ENCODE measurements at regions not wholly inside any gene's neighbourhood (a gene's known extent, or its start where the extent isn't known, plus 50 kb on each side); places are given as distances from the start of the nearest gene placed in this dataset.
A peak's percentile ranks its signal among the peaks of the same experiment; 100 is the strongest.
"Not testable (repeated sequence)": the region's sequence is repeated elsewhere in the genome, so short reads cannot be mapped to it uniquely, and the experiment has no call there.

- not testable (repeated sequence) for H3K27me3 ChIP-seq (ENCODE audit: insufficient read depth, low read length, poor library complexity, severe bottlenecking); H3K79me2 ChIP-seq (ENCODE audit: insufficient read depth, low read length); H3K9me3 ChIP-seq (ENCODE audit: insufficient read depth, low read depth, low read length); H3K9ac ChIP-seq (ENCODE audit: low read depth, low read length, poor library complexity, severe bottlenecking); H3F3A ChIP-seq (ENCODE audit: low read depth); H3K4me1 ChIP-seq (ENCODE audit: insufficient read depth, low read length, poor library complexity, severe bottlenecking); H3K36me3 ChIP-seq (ENCODE audit: insufficient read depth, low read length); H4K20me1 ChIP-seq (ENCODE audit: insufficient read depth, low read length, poor library complexity, severe bottlenecking); H3K9me2 ChIP-seq (replicated peaks; ENCODE audit: low read depth, low read length)
- H3K4me3 ChIP-seq (ENCODE audit: low read length, poor library complexity, severe bottlenecking) = peak overlapping the region; percentile 79
- peak overlapping the region; percentile 91 for H2AFZ ChIP-seq (ENCODE audit: low read length)
- peak overlapping the region; percentile 65 for H3K4me2 ChIP-seq (ENCODE audit: low read depth, low read length, poor library complexity, severe bottlenecking)
- peak; percentile 69 for TF ChIP-seq CTCF (conservative IDR thresholded peaks at IDR 0.05; ENCODE audit: low read length)
Observed at GRCh38 chr17:30697619-30698460, 126.7 kb downstream of the CRLF3 start.

GRCh38 chr17:30696234-30696633, 128.3 kb downstream of the CRLF3 start:
- no peak overlapping the region for H3K4me3 ChIP-seq (ENCODE audit: low read length, poor library complexity, severe bottlenecking)
- no peak overlapping the region for H3K9ac ChIP-seq (ENCODE audit: low read depth, low read length, poor library complexity, severe bottlenecking)
- no peak overlapping the region for H2AFZ ChIP-seq (ENCODE audit: low read length)
- H3K79me2 ChIP-seq (ENCODE audit: insufficient read depth, low read length) = no peaks in the 10 kb centered on the region
- H3K9me2 ChIP-seq (replicated peaks; ENCODE audit: low read depth, low read length) = no peaks in the 10 kb centered on the region
- H3K27me3 ChIP-seq (ENCODE audit: insufficient read depth, low read length, poor library complexity, severe bottlenecking) = no peaks in the 10 kb centered on the region
- no peaks in the 10 kb centered on the region for H3K4me1 ChIP-seq (ENCODE audit: insufficient read depth, low read length, poor library complexity, severe bottlenecking)
- no peaks in the 10 kb centered on the region for H3K36me3 ChIP-seq (ENCODE audit: insufficient read depth, low read length)
- H3K9me3 ChIP-seq (ENCODE audit: insufficient read depth, low read depth, low read length) = no peaks in the 10 kb centered on the region
- H4K20me1 ChIP-seq (ENCODE audit: insufficient read depth, low read length, poor library complexity, severe bottlenecking) = no peaks in the 10 kb centered on the region
- no peak overlapping the region for H3K4me2 ChIP-seq (ENCODE audit: low read depth, low read length, poor library complexity, severe bottlenecking)
- H3F3A ChIP-seq (ENCODE audit: low read depth) = no peaks in the 10 kb centered on the region
- TF ChIP-seq EZH2phosphoT487 (IDR thresholded peaks at IDR 0.05; ENCODE audit: borderline replicate concordance) (no peak), CTCF (conservative IDR thresholded peaks at IDR 0.05; ENCODE audit: low read length) (no peak)

- not testable (repeated sequence) for H3K9ac ChIP-seq (ENCODE audit: low read depth, low read length, poor library complexity, severe bottlenecking); H4K20me1 ChIP-seq (ENCODE audit: insufficient read depth, low read length, poor library complexity, severe bottlenecking); H3K4me1 ChIP-seq (ENCODE audit: insufficient read depth, low read length, poor library complexity, severe bottlenecking); H3K36me3 ChIP-seq (ENCODE audit: insufficient read depth, low read length); H3F3A ChIP-seq (ENCODE audit: low read depth); H3K4me3 ChIP-seq (ENCODE audit: low read length, poor library complexity, severe bottlenecking); H3K79me2 ChIP-seq (ENCODE audit: insufficient read depth, low read length); H3K27me3 ChIP-seq (ENCODE audit: insufficient read depth, low read length, poor library complexity, severe bottlenecking); H3K9me2 ChIP-seq (replicated peaks; ENCODE audit: low read depth, low read length); H3K4me2 ChIP-seq (ENCODE audit: low read depth, low read length, poor library complexity, severe bottlenecking); H2AFZ ChIP-seq (ENCODE audit: low read length); H3K9me3 ChIP-seq (ENCODE audit: insufficient read depth, low read depth, low read length)
Observed at GRCh38 chr17:30695265-30695811, 129.2 kb downstream of the CRLF3 start.

GRCh38 chr17:30693772-30694171, 130.7 kb downstream of the CRLF3 start:
- not testable (repeated sequence) for H3K4me3 ChIP-seq (ENCODE audit: low read length, poor library complexity, severe bottlenecking); H4K20me1 ChIP-seq (ENCODE audit: insufficient read depth, low read length, poor library complexity, severe bottlenecking); H3K9me3 ChIP-seq (ENCODE audit: insufficient read depth, low read depth, low read length); H3K27me3 ChIP-seq (ENCODE audit: insufficient read depth, low read length, poor library complexity, severe bottlenecking); H3K36me3 ChIP-seq (ENCODE audit: insufficient read depth, low read length); H3K9ac ChIP-seq (ENCODE audit: low read depth, low read length, poor library complexity, severe bottlenecking); H3K9me2 ChIP-seq (replicated peaks; ENCODE audit: low read depth, low read length); H3K79me2 ChIP-seq (ENCODE audit: insufficient read depth, low read length); H3K4me1 ChIP-seq (ENCODE audit: insufficient read depth, low read length, poor library complexity, severe bottlenecking); H3F3A ChIP-seq (ENCODE audit: low read depth)
- Histone ChIP-seq H3K4me2 (ENCODE audit: low read depth, low read length, poor library complexity, severe bottlenecking) (peak overlapping the region; percentile 56), H2AFZ (ENCODE audit: low read length) (peak overlapping the region; percentile 77; the same call in 1 of the 2 replicates)
- TF ChIP-seq CTCF (conservative IDR thresholded peaks at IDR 0.05; ENCODE audit: low read length) = 0 out of 2 replicates have a peak, but pooled peaks have one; percentile 19

- not testable (repeated sequence) for H3K36me3 ChIP-seq (ENCODE audit: insufficient read depth, low read length); H3K4me1 ChIP-seq (ENCODE audit: insufficient read depth, low read length, poor library complexity, severe bottlenecking); H2AFZ ChIP-seq (ENCODE audit: low read length); H4K20me1 ChIP-seq (ENCODE audit: insufficient read depth, low read length, poor library complexity, severe bottlenecking); H3K9ac ChIP-seq (ENCODE audit: low read depth, low read length, poor library complexity, severe bottlenecking); H3K9me2 ChIP-seq (replicated peaks; ENCODE audit: low read depth, low read length); H3K27me3 ChIP-seq (ENCODE audit: insufficient read depth, low read length, poor library complexity, severe bottlenecking); H3K79me2 ChIP-seq (ENCODE audit: insufficient read depth, low read length); H3K4me3 ChIP-seq (ENCODE audit: low read length, poor library complexity, severe bottlenecking); H3K4me2 ChIP-seq (ENCODE audit: low read depth, low read length, poor library complexity, severe bottlenecking); H3K9me3 ChIP-seq (ENCODE audit: insufficient read depth, low read depth, low read length); H3F3A ChIP-seq (ENCODE audit: low read depth)
Observed at GRCh38 chr17:30689266-30690000, 135.1 kb downstream of the CRLF3 start.

Measured in Loucy (cell line).